ENCODE measurements at regions not wholly inside any gene's neighbourhood (a gene's known extent, or its start where the extent isn't known, plus 50 kb on each side); places are given as distances from the start of the nearest gene placed in this dataset.

DNA sequence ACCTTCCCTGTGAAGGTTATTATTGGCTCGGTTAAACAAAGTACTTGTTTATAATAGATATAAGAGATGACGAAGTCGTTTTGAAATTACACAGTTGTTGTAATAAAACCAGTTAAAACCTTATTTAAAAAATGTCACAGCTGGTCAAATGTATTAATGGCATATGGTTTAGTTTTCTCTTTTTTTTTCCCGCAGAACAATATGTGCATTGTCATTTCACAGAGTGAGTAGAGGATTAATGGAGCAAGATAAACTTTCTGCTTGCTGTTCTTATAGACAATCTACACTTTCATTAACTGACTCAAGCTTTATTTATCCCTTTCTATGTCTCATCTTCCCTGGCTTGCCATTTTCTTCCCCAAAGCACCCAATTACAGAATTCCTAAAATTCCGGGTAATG lies 404.3 kb upstream of the NPVF start:
- FAIRE-seq (no peak), DNase-seq (ENCODE audit: insufficient read length, low spot score) (no peak)
- no peak for TF ChIP-seq CTCF (IDR thresholded peaks at IDR 0.05; ENCODE audit: insufficient read depth, missing control alignments)

DNA sequence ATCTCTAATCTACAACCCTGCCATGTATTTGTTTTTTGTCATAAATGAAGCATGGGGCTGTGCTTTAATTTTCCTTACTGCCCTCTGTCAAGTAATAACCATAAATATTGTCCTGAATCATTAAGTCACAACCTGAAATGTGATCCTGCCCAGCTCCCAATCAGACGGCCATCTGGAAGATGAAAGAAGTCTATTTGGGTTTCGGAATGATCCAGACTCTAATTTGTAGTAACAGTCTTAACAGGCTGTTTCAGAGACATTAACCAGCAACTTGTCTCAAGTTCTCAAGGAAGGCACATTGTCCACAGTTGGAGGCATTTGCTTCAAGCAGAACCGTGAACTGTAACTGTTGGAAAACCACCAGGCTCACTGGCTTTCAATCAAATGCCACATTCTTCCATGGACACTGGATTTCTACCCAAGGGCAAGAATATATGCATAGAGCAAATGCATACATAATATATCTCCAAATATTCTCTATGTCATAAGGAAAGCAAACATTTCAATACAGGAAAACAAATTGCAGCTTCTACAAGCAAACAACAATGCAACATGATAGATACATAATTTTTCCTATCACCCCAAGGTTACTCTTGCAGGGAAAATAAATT lies 405.2 kb upstream of the NPVF start:
- TF ChIP-seq CTCF (IDR thresholded peaks at IDR 0.05; ENCODE audit: insufficient read depth, missing control alignments), result no peak
- DNase-seq (ENCODE audit: insufficient read length, low spot score) (no peak), FAIRE-seq (no peak)

DNA sequence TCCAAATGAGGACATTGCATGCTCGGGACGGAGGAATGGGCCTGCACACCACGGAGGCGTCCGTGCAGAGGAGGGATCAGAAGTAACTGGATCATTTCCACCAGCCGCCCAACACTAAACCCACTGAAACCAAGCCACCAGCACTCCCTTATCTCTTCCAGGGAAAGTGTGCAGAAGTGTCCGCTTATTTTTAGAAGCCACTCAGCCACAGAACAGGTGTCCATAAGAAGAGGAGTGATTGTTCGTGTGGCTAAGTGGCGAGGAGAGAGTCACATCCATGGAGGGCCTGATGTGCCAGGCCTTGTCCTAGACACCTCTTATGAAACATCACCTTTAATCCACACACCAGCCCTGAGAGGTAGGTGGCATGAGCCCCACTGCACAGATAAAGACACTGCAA lies 407.9 kb upstream of the NPVF start:
- no peak for DNase-seq (ENCODE audit: insufficient read length, low spot score)
- no peak for FAIRE-seq
- no peak for TF ChIP-seq CTCF (IDR thresholded peaks at IDR 0.05; ENCODE audit: insufficient read depth, missing control alignments)

- TF ChIP-seq CTCF (IDR thresholded peaks at IDR 0.05; ENCODE audit: insufficient read depth, missing control alignments), result no peak
- DNase-seq (ENCODE audit: insufficient read length, low spot score), result no peak
- FAIRE-seq, result no peak
Measured at GRCh38 chr7:25636871-25637283, 408.6 kb upstream of the NPVF start.

GRCh38 chr7:25638068-25638467 lies 409.8 kb upstream of the NPVF start:
- FAIRE-seq, result no peak
- no peak for TF ChIP-seq CTCF (IDR thresholded peaks at IDR 0.05; ENCODE audit: insufficient read depth, missing control alignments)
- DNase-seq (ENCODE audit: insufficient read length, low spot score), result no peak

GRCh38 chr7:25638590-25639244 lies 410.4 kb upstream of the NPVF start:
- no peak for TF ChIP-seq CTCF (IDR thresholded peaks at IDR 0.05; ENCODE audit: insufficient read depth, missing control alignments)
- no peak for DNase-seq (ENCODE audit: insufficient read length, low spot score)
- FAIRE-seq, result no peak

- FAIRE-seq (no peak), DNase-seq (ENCODE audit: insufficient read length, low spot score) (no peak)
- TF ChIP-seq CTCF (IDR thresholded peaks at IDR 0.05; ENCODE audit: insufficient read depth, missing control alignments), result no peak
Measured at GRCh38 chr7:25642849-25643248, 414.6 kb upstream of the NPVF start.

Measured in D721Med (cell line).